Activated CD8-positive, alpha-beta memory T cell treated with anti-CD3 and anti-CD28 coated beads, Interleukin-2, amount 50 U/mL, for 48 hours (primary cell): ENCODE measurements at regions not wholly inside any gene's neighbourhood (a gene's known extent, or its start where the extent isn't known, plus 50 kb on each side); places are given as distances from the start of the nearest gene placed in this dataset.

Experiments
- DNase-seq: peaks from one replicate; pipeline ENCODE4 v3.0.0-alpha.2; 2020

GRCh38 chr20:39588148-39588757 lies 626.1 kb downstream of the DHX35 start:
- DNase-seq: no peak

GRCh38 chr20:39581034-39581433 lies 618.9 kb downstream of the DHX35 start:
- no peak for DNase-seq

GRCh38 chr20:39576771-39577170 lies 614.6 kb downstream of the DHX35 start:
- DNase-seq: no peak

- no peak for DNase-seq
These were observed 611.9 kb downstream of the DHX35 start for GRCh38 chr20:39574061-39574460.

- DNase-seq: no peak
These were observed 609.0 kb downstream of the DHX35 start for GRCh38 chr20:39571171-39571570.

GRCh38 chr20:39568109-39568508 lies 606.0 kb downstream of the DHX35 start:
- DNase-seq: no peak

GRCh38 chr20:39563349-39563748 lies 601.2 kb downstream of the DHX35 start:
- DNase-seq: no peak

- no peak for DNase-seq
These were observed 592.2 kb downstream of the DHX35 start for GRCh38 chr20:39554341-39554740.

GRCh38 chr20:39553120-39553519 lies 591.0 kb downstream of the DHX35 start:
- no peak for DNase-seq

- no peak for DNase-seq
These were observed 587.6 kb downstream of the DHX35 start for GRCh38 chr20:39549733-39550132.

GRCh38 chr20:39547546-39548408 lies 585.6 kb downstream of the DHX35 start:
- no peak for DNase-seq

- DNase-seq: no peak
These were observed 579.1 kb downstream of the DHX35 start for GRCh38 chr20:39541136-39541803.

GRCh38 chr20:39538317-39538716 lies 576.2 kb downstream of the DHX35 start:
- DNase-seq: no peak

- DNase-seq: no peak
These were observed 573.2 kb downstream of the DHX35 start for GRCh38 chr20:39535301-39535700.

GRCh38 chr20:39534846-39535245 lies 572.7 kb downstream of the DHX35 start:
- no peak for DNase-seq

- no peak for DNase-seq
These were observed 571.7 kb downstream of the DHX35 start for GRCh38 chr20:39533858-39534257.

GRCh38 chr20:39532205-39532604 lies 570.1 kb downstream of the DHX35 start:
- DNase-seq: no peak

- no peak for DNase-seq
These were observed 566.3 kb downstream of the DHX35 start for GRCh38 chr20:39528436-39528835.

GRCh38 chr20:39524371-39524911 lies 562.3 kb downstream of the DHX35 start:
- DNase-seq: no peak

GRCh38 chr20:39523405-39523804 lies 561.3 kb downstream of the DHX35 start:
- DNase-seq: no peak

GRCh38 chr20:39518654-39519053 lies 556.5 kb downstream of the DHX35 start:
- DNase-seq: no peak

GRCh38 chr20:39516964-39517363 lies 554.8 kb downstream of the DHX35 start:
- DNase-seq: no peak

GRCh38 chr20:39504710-39505094 lies 542.6 kb downstream of the DHX35 start:
- no peak for DNase-seq
